ENCODE measurements at regions not wholly inside any gene's neighbourhood (a gene's known extent, or its start where the extent isn't known, plus 50 kb on each side); places are given as distances from the start of the nearest gene placed in this dataset.

DNA sequence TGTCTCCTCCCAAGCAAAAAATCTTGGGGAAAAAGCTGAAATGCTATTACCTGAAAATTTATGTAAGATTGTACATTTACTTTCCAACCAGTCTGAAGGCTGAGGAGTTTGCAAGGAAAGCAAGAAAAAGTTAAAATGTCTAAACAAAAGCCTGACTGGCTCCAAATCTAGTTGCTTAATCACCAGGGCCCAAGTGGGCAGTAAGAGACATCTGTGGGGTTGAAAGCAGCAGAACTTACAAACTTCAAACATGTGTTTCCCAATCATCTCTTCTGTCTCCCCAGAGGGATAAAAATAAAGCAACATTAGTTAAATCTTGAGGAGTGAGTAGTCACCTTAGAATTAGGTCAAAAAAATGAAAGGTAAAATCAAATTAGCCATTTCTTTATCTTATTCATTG, 98.6 kb downstream of the OGFRL1 start:
- TF ChIP-seq, protein P1, sequence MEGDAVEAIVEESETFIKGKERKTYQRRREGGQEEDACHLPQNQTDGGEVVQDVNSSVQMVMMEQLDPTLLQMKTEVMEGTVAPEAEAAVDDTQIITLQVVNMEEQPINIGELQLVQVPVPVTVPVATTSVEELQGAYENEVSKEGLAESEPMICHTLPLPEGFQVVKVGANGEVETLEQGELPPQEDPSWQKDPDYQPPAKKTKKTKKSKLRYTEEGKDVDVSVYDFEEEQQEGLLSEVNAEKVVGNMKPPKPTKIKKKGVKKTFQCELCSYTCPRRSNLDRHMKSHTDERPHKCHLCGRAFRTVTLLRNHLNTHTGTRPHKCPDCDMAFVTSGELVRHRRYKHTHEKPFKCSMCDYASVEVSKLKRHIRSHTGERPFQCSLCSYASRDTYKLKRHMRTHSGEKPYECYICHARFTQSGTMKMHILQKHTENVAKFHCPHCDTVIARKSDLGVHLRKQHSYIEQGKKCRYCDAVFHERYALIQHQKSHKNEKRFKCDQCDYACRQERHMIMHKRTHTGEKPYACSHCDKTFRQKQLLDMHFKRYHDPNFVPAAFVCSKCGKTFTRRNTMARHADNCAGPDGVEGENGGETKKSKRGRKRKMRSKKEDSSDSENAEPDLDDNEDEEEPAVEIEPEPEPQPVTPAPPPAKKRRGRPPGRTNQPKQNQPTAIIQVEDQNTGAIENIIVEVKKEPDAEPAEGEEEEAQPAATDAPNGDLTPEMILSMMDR (IDR thresholded peaks at IDR 0.05): no peak
- TF ChIP-seq POLR2A (IDR thresholded peaks at IDR 0.05): no peak

Data from testis (tissue), 2 donors.